ENCODE measurements at regions not wholly inside any gene's neighbourhood (a gene's known extent, or its start where the extent isn't known, plus 50 kb on each side); places are given as distances from the start of the nearest gene placed in this dataset.

DNA sequence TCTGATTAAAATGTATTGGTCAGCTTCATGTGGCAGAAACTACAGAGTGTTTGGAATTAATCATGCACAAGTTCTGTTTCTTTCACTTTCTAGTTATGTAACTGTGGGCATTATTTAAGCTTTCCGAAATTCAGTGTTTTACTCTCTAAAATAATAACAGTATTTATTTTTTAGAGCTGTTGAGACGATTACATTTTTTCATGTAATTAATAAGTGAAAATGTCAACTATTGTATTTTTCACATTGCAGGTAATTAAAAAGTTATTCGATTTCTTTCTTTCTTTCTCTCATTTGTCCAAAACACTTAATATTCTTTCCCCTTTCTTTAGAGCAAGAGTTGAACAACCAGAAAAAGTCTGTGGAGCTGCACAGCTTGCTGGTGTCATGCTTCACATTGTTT is 559.4 kb upstream of the PCDH20 start:
- TF ChIP-seq, protein P1, sequence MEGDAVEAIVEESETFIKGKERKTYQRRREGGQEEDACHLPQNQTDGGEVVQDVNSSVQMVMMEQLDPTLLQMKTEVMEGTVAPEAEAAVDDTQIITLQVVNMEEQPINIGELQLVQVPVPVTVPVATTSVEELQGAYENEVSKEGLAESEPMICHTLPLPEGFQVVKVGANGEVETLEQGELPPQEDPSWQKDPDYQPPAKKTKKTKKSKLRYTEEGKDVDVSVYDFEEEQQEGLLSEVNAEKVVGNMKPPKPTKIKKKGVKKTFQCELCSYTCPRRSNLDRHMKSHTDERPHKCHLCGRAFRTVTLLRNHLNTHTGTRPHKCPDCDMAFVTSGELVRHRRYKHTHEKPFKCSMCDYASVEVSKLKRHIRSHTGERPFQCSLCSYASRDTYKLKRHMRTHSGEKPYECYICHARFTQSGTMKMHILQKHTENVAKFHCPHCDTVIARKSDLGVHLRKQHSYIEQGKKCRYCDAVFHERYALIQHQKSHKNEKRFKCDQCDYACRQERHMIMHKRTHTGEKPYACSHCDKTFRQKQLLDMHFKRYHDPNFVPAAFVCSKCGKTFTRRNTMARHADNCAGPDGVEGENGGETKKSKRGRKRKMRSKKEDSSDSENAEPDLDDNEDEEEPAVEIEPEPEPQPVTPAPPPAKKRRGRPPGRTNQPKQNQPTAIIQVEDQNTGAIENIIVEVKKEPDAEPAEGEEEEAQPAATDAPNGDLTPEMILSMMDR (IDR thresholded peaks at IDR 0.05) = no peak
- DNase-seq (ENCODE audit: low spot score) (no peak), ATAC-seq (ENCODE audit: low FRiP score) (no peak)

DNA sequence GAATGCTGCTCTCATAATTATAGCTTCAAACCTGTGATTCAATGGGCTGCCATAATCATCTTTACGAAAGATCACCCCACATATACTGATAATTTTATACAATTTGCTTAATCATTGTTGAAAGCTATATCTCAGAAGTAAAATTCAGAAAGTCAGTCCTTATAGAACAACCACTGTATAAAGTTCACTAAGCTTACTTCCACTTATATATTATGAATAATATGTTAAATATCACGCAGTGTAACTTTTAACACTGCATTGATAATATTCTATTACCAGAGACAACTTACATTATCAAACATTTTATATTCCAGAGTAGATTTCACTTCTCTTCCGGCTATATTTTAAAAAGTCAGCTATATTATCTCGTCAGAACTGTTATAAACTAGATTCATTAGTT is 550.1 kb upstream of the PCDH20 start:
- ATAC-seq (ENCODE audit: low FRiP score) = no peak
- no peak for DNase-seq (ENCODE audit: low spot score)
- TF ChIP-seq, protein P1 (IDR thresholded peaks at IDR 0.05) = no peak

DNA sequence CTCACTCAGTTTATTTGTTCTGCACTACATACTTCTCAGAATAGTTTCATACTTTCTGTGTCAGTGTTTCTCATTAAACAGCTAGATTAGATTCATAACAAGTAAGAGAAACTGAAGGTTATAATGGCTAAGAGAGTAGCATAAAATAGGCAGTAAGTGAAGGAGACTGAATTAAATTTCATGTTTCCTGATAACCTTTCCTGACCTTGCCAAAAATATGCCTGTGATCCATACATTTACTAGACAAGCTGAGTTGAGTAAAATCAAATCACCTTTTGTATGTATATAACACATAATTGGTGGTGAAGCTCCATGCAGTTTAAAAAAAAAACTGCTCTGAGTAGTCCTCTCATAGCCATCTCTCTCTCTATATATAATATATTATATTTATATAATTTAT is 545.3 kb upstream of the PCDH20 start:
- TF ChIP-seq, protein P1 (IDR thresholded peaks at IDR 0.05) = no peak
- ATAC-seq (ENCODE audit: low FRiP score) (no peak), DNase-seq (ENCODE audit: low spot score) (no peak)

DNA sequence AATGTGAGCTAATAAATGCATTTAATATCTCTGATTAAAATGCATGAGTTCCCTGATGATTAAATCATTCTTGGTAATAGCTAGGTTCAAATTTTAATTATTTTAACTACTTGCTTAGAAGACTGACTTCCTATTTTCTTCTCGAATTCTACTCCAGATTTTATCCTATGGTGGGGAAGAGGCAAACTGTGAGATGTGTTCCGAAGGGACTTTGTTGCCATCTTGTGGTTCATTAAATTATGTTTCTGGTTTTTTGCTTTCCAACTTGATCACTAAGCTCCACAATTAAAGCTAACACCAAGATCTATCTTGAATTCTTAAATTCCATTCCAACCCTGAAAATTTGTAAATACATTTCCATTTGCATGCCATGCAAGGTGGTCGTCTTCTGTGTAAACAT is 538.4 kb upstream of the PCDH20 start:
- ATAC-seq (ENCODE audit: low FRiP score) (no peak), DNase-seq (ENCODE audit: low spot score) (no peak)
- TF ChIP-seq, protein P1 (IDR thresholded peaks at IDR 0.05) = no peak

DNA sequence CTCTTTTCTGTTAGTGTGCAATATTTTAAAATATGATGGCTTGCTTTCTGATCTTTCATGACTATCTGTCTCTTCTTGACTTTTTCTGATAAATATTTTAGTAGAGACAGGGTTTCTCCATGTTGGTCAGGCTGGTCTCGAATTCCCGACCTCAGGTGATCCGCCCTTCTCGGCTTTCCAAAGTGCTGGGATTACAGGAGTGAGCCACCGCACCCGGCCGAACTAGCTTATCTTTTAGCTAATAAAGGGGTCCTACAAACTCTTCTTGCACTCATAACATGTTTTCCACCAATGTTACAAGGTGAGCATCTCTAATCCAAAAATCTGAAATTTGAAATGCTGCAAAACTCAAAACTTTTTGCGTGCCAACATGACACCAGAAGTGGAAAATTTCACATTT is 535.2 kb upstream of the PCDH20 start:
- DNase-seq (ENCODE audit: low spot score) (no peak), ATAC-seq (ENCODE audit: low FRiP score) (no peak)
- TF ChIP-seq, protein P1 (IDR thresholded peaks at IDR 0.05) = no peak

DNA sequence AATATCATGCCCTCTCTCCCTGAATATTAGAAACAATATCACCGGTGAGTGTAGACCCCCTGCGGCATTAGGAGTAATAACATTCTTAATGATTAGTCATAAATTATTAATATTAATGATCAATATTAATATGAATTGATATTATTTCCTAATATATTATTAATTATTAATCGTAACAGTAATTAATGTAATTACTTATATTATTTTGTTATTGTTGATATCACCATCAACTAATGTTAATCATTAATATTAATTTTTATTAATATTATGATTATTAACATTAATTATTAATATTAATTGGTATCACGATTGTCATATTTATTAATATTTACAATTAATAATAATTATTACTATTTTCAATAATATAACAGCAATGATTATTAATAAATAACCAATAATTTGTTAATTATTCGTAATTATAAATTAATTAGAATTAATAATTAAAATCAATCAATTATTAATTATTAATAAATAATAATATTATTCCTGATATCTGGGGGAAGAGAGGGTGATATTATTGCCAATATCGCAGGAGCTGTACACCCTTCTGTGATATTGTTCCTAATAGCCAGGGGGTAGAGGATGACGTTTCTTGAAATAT is 528.8 kb upstream of the PCDH20 start:
- TF ChIP-seq, protein P1 (IDR thresholded peaks at IDR 0.05) = no peak
- DNase-seq (ENCODE audit: low spot score) = no peak
- no peak for ATAC-seq (ENCODE audit: low FRiP score)

DNA sequence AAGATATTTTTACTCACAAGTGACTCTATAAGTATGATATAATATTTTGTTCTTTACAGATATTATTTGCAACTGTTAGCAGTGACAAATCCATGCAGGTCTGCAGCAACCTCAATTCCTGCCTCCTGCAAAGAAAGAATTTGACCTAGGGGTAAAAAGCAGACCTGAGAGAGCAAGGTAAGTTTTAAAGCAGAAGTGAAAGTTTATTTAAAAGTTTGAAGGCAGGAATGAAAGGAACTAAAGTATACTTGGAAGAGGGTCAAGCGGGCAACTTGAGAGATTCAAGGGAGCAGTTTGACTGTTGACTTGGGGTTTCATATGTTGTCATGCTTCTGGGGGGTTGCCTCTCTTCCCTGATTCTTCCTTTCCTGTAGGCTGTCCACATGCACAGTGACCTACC is 520.1 kb upstream of the PCDH20 start:
- no peak for ATAC-seq (ENCODE audit: low FRiP score)
- DNase-seq (ENCODE audit: low spot score) = no peak
- TF ChIP-seq, protein P1 (IDR thresholded peaks at IDR 0.05) = no peak

Data from omental fat pad (tissue), 3 donors.